ENCODE measurements at regions not wholly inside any gene's neighbourhood (a gene's known extent, or its start where the extent isn't known, plus 50 kb on each side); places are given as distances from the start of the nearest gene placed in this dataset.
A peak's percentile ranks its signal among the peaks of the same experiment; 100 is the strongest.

GRCh38 chr14:38774162-38774561 lies 328.9 kb downstream of the SEC23A start:
- DNase-seq (ENCODE audit: low read depth) = no peak

GRCh38 chr14:38770251-38770650 lies 332.8 kb downstream of the SEC23A start:
- no peak for DNase-seq (ENCODE audit: low read depth)

DNA sequence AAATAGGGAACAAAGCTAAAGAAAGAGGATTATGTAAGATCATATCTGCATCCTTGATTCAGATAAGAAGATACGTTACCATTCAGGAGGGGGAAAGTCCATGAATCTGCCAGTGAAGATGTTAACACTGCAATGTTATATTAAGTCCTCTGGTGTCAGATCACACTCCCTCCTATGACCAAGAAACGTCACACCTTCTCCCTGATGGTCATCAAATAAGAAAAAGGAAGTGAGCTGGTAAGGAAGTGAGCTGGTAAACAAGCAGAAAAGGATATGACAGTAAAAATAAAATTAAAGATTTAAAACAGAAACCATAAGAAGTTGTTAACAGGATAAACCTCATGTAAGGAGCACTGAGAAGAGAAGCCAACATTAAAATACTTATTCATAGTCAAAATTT lies 340.2 kb downstream of the SEC23A start:
- DNase-seq (ENCODE audit: low read depth) = no peak

GRCh38 chr14:38762426-38762825 lies 340.6 kb downstream of the SEC23A start:
- DNase-seq (ENCODE audit: low read depth) = peak; percentile 1

GRCh38 chr14:38761033-38761432 lies 342.0 kb downstream of the SEC23A start:
- DNase-seq (ENCODE audit: low read depth) = no peak

- DNase-seq (ENCODE audit: low read depth) = no peak
Measured at GRCh38 chr14:38758661-38759060, 344.4 kb downstream of the SEC23A start.

DNA sequence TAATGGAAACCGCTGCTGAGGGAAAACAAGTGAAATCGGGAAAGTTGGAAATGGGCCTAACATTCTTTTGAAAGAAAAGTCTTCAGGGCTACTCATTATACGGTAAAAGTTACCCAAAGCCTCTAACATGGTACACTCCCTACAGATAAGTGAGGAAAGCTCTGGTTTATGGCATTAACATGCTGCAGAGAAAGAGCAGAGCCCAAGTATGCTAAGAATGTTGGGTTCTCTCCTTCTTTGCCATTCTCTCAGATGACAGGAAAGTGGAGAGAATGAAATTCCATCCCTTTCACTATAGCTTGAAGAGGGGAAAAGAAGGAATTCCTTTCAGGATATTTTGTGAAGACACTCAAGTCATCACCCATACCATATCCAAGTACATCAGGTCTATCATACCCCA lies 348.0 kb downstream of the SEC23A start:
- DNase-seq (ENCODE audit: low read depth) = no peak

- DNase-seq (ENCODE audit: low read depth) = no peak
Measured at GRCh38 chr14:38752750-38753149, 350.3 kb downstream of the SEC23A start.

- no peak for DNase-seq (ENCODE audit: low read depth)
Measured at GRCh38 chr14:38752341-38752740, 350.7 kb downstream of the SEC23A start.

DNA sequence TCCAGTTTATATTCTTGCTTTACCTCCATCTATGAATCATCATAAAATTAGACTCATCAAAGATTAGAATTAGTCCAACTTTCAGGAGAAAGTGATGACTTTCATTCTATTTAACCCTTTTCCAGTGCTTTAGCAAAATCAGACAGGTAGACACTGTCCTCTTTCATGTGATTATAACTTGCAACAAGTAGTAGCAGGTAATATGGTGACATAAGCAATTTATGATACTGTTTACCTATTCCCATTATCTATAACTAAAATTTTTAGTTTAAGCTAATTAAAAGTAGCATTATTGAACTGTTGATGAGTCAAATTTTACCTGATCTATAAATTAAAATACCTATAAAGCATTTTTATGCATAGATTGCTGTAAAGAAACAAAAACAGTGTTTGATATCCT lies 351.6 kb downstream of the SEC23A start:
- no peak for DNase-seq (ENCODE audit: low read depth)

- no peak for DNase-seq (ENCODE audit: low read depth)
Measured at GRCh38 chr14:38749936-38750335, 353.1 kb downstream of the SEC23A start.

DNA sequence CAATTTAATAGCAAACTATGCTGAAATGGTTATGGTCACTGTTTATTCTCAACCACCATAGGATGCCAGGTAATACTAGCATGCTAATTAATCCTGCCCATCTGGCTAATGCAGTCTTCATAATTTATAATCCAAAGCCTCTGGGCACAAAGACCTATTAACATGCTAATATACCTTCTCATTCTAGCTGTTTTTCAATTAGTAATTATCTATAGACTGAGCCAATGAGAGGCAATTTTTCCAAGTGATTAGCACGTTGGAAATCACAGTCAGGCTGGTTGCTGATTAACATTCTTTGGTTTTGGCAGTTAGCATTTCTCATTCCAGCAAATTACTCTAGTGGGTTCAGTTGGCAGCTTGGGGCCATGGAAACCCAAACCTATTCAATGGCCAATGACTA lies 357.2 kb downstream of the SEC23A start:
- no peak for DNase-seq (ENCODE audit: low read depth)

GRCh38 chr14:38743966-38744584 lies 359.0 kb downstream of the SEC23A start:
- no peak for DNase-seq (ENCODE audit: low read depth)

- DNase-seq (ENCODE audit: low read depth) = peak; percentile 5
Measured at GRCh38 chr14:38737686-38738407, 365.2 kb downstream of the SEC23A start.

DNA sequence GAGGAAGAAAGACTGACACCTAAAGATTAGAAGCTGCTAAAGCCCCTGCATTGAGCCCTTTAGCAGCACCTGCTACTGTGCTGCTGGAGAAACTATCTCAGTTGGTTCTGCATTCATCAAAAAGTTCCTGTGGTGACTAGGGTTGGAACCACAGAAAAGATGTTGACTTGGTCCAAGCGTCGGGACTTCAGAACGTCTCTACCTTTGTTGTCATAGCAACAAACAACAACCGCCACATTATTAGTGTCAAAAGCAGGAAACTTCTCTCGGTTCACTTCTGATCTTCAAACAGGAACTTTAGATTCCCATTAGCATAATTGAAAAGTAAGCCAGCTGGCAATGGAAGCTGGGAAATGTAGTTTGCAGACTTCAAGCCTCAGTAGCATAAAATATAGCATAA lies 368.0 kb downstream of the SEC23A start:
- no peak for DNase-seq (ENCODE audit: low read depth)

DNA sequence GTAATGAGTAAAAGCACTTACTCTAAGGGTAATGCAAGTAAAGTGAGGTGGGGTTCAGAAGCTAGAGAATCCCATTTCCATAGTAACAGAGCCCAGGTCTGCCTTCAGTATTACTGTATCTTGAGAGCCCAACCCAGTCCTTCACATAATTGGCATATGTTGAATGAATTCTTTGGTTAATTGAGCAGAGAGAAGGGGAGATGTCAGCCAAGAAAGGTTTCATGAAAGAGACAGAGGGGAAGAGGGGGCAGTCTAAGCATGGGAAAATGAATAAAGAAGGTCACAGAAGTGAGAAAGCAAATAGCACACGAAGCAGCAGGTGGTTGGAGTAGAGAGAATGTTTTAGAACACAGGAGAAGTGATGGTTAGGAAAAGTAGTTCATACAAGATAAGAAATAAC lies 371.1 kb downstream of the SEC23A start:
- no peak for DNase-seq (ENCODE audit: low read depth)

DNA sequence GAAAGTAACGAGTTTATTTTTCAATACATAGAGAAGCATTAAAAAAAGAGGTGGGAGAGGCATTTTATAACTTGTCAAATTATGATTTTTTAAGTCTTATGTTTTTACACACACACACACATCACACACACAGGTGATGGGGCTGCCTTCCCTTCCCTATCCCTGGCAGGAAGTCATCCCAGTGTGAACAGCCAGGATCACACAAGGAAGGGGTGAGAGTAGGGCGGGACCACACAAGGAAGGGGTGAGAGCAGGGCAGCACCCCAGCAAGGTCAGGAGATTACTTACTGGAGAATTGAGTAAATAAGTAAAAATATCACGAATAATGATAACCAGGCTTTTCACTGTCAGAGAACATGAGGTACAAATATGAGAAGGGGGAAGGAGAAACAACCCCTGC lies 372.6 kb downstream of the SEC23A start:
- no peak for DNase-seq (ENCODE audit: low read depth)

DNA sequence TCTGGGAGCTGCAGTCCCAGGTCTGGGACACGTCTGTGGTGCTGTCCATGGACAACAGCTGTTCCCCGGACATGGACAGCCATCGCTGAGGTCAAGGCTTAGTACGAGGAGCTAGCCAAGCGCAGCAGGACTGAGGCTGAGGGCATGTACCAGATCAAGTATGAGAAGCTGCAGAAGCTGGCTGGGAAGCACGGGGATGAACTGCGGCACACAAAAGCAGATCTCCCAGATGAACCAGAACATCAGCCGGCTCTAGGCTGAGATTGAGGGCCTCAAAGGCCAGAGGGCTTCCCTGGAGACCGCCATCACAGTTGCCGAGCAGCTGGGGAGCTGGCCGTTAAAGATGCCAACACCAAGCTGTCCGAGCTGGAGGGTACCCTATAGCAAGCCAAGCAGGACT lies 375.3 kb downstream of the SEC23A start:
- no peak for DNase-seq (ENCODE audit: low read depth)

- no peak for DNase-seq (ENCODE audit: low read depth)
Measured at GRCh38 chr14:38724621-38725020, 378.4 kb downstream of the SEC23A start.

- no peak for DNase-seq (ENCODE audit: low read depth)
Measured at GRCh38 chr14:38723959-38724358, 379.1 kb downstream of the SEC23A start.

- DNase-seq (ENCODE audit: low read depth) = no peak
Measured at GRCh38 chr14:38723277-38723676, 379.8 kb downstream of the SEC23A start.

DNA sequence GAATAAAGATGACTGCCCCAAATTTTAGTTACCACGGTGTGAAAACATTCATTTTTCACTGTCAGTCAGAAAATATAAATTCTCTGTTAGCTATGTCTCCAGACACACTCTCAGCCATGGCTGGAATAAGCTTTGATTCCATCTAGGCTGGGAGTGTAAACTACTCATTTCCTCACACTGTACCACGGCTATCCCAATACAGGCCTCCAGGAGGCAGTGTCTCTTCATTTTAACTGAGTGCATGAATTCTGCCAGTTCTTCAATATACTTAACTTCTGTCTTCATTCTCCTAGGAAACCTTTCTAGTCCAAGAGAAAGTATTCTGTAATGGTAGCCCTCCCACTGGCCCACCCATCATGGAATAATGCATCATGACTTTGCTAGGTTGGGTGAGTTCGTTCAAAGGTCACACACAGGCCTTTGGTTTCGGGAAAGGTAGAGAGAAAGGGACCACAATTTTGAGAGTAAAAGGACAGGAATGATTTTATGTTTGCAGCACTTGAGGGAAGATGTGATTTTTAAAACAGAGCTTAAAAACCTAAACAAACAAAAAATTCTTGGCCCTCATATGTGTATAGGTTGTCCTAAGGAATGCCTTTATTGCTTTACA lies 381.1 kb downstream of the SEC23A start:
- peak; percentile 51 for DNase-seq (ENCODE audit: low read depth)

GRCh38 chr14:38718519-38718918 lies 384.5 kb downstream of the SEC23A start:
- no peak for DNase-seq (ENCODE audit: low read depth)
